HepG2 (cell line): ENCODE measurements at regions not wholly inside any gene's neighbourhood (a gene's known extent, or its start where the extent isn't known, plus 50 kb on each side); places are given as distances from the start of the nearest gene placed in this dataset.

Experiments used
- DMAP1 ChIP-seq: IDR thresholded peaks from 2 replicates; pipeline ENCODE4 v1.6.1; 2016
- FOXA1 ChIP-seq, 2 experiments: fragments of 450-650 bp in 1 of 2; sonication (generic) in 1 of 2; formaldehyde crosslinking in 1 of 2; IDR thresholded peaks; 2 replicates each; pipeline versions ENCODE4 v1.4.0 to v1.6.1; 2016 to 2020; ENCODE audit warnings: missing genetic modification reagents in 1 of 2
- KAT7 ChIP-seq: IDR thresholded peaks from 2 replicates; pipeline ENCODE4 v1.6.1; 2018; ENCODE audit warnings: borderline replicate concordance, missing compliant biosample characterization
- MAFF ChIP-seq: IDR thresholded peaks from 2 replicates; pipeline ENCODE4 v1.6.1; 2011; ENCODE audit warnings: low read depth, low read length, improper control_type of control experiment
- PLSCR1 ChIP-seq: sonication (generic); formaldehyde crosslinking; IDR thresholded peaks from 2 replicates; pipeline ENCODE4 v1.5.0; 2020; ENCODE audit warnings: missing genetic modification reagents, mild to moderate bottlenecking, borderline replicate concordance
- RBM22 ChIP-seq: fragments of 200-400 bp; formaldehyde crosslinking; optimal IDR thresholded peaks from 2 replicates; pipeline ENCODE3; 2017; ENCODE audit warnings: mild to moderate bottlenecking, low read length, moderate library complexity
- U2AF1 ChIP-seq: fragments of 200-400 bp; formaldehyde crosslinking; optimal IDR thresholded peaks from 2 replicates; pipeline ENCODE3; 2017; ENCODE audit warnings: mild to moderate bottlenecking, low read depth, low read length
- ZFP82 ChIP-seq: sonication (generic); formaldehyde crosslinking; IDR thresholded peaks from 2 replicates; pipeline ENCODE4 v1.5.1; 2020; ENCODE audit warnings: mild to moderate bottlenecking, missing genetic modification reagents, borderline replicate concordance
- ZMAT3 ChIP-seq: sonication (generic); formaldehyde crosslinking; conservative IDR thresholded peaks from 2 replicates; pipeline ENCODE4 v1.7.0; 2021; ENCODE audit warnings: missing genetic modification reagents
- ZNF234 ChIP-seq: sonication (generic); formaldehyde crosslinking; conservative IDR thresholded peaks from 2 replicates; pipeline ENCODE4 v1.5.1; 2020; ENCODE audit warnings: mild to moderate bottlenecking, missing genetic modification reagents
- ZNF33B ChIP-seq: sonication (generic); formaldehyde crosslinking; IDR thresholded peaks from 2 replicates; pipeline ENCODE4 v1.5.1; 2020; ENCODE audit warnings: mild to moderate bottlenecking, missing genetic modification reagents
- ZNF512 ChIP-seq: sonication (generic); formaldehyde crosslinking; IDR thresholded peaks from 2 replicates; pipeline ENCODE4 v1.4.0; 2020; ENCODE audit warnings: mild to moderate bottlenecking, missing genetic modification reagents
- ZSCAN29 ChIP-seq: sonication (generic); formaldehyde crosslinking; conservative IDR thresholded peaks from 2 replicates; pipeline ENCODE4 v1.4.0; 2020; ENCODE audit warnings: mild to moderate bottlenecking, missing genetic modification reagents
- ZSCAN31 ChIP-seq: sonication (generic); formaldehyde crosslinking; IDR thresholded peaks from 2 replicates; pipeline ENCODE4 v1.5.0; 2020; ENCODE audit warnings: low read depth, mild to moderate bottlenecking, missing genetic modification reagents
- TF ChIP-seq, protein P1 (sequence below): sonication (generic); formaldehyde crosslinking; IDR thresholded peaks from 2 replicates; pipeline ENCODE4 v1.4.0; 2020; ENCODE audit warnings: missing genetic modification reagents, borderline replicate concordance
- TF ChIP-seq, protein P2 (sequence below): sonication (generic); formaldehyde crosslinking; IDR thresholded peaks from 2 replicates; pipeline ENCODE4 v1.9.0; 2021; ENCODE audit warnings: mild to moderate bottlenecking, missing genetic modification reagents

- TF ChIP-seq, protein P1, sequence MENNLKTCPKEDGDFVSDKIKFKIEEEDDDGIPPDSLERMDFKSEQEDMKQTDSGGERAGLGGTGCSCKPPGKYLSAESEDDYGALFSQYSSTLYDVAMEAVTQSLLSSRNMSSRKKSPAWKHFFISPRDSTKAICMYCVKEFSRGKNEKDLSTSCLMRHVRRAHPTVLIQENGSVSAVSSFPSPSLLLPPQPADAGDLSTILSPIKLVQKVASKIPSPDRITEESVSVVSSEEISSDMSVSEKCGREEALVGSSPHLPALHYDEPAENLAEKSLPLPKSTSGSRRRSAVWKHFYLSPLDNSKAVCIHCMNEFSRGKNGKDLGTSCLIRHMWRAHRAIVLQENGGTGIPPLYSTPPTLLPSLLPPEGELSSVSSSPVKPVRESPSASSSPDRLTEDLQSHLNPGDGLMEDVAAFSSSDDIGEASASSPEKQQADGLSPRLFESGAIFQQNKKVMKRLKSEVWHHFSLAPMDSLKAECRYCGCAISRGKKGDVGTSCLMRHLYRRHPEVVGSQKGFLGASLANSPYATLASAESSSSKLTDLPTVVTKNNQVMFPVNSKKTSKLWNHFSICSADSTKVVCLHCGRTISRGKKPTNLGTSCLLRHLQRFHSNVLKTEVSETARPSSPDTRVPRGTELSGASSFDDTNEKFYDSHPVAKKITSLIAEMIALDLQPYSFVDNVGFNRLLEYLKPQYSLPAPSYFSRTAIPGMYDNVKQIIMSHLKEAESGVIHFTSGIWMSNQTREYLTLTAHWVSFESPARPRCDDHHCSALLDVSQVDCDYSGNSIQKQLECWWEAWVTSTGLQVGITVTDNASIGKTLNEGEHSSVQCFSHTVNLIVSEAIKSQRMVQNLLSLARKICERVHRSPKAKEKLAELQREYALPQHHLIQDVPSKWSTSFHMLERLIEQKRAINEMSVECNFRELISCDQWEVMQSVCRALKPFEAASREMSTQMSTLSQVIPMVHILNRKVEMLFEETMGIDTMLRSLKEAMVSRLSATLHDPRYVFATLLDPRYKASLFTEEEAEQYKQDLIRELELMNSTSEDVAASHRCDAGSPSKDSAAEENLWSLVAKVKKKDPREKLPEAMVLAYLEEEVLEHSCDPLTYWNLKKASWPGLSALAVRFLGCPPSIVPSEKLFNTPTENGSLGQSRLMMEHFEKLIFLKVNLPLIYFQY (CRISPR knock-in tag), result no peak
- TF ChIP-seq ZFP82 (CRISPR knock-in tag) (no peak), ZSCAN29 (CRISPR knock-in tag) (peak; percentile 91), DMAP1 (peak; percentile 66; the same call in 1 of the 2 replicates), KAT7 (CRISPR knock-in tag) (no peak), ZNF512 (no peak), PLSCR1 (CRISPR knock-in tag) (no peak), ZSCAN31 (CRISPR knock-in tag) (peak; percentile 86), ZNF33B (CRISPR knock-in tag) (no peak), U2AF1 (no peak), ZMAT3 (CRISPR knock-in tag) (0 out of 2 replicates have a peak, but pooled peaks have one; percentile 40), MAFF (no peak), FOXA1 (IDR thresholded peaks at IDR 0.05) (peak; percentile 86), FOXA1 (CRISPR knock-in tag; IDR thresholded peaks at IDR 0.05) (peak; percentile 98), ZNF234 (CRISPR knock-in tag) (no peak), RBM22 (no peak)
- TF ChIP-seq, protein P2, sequence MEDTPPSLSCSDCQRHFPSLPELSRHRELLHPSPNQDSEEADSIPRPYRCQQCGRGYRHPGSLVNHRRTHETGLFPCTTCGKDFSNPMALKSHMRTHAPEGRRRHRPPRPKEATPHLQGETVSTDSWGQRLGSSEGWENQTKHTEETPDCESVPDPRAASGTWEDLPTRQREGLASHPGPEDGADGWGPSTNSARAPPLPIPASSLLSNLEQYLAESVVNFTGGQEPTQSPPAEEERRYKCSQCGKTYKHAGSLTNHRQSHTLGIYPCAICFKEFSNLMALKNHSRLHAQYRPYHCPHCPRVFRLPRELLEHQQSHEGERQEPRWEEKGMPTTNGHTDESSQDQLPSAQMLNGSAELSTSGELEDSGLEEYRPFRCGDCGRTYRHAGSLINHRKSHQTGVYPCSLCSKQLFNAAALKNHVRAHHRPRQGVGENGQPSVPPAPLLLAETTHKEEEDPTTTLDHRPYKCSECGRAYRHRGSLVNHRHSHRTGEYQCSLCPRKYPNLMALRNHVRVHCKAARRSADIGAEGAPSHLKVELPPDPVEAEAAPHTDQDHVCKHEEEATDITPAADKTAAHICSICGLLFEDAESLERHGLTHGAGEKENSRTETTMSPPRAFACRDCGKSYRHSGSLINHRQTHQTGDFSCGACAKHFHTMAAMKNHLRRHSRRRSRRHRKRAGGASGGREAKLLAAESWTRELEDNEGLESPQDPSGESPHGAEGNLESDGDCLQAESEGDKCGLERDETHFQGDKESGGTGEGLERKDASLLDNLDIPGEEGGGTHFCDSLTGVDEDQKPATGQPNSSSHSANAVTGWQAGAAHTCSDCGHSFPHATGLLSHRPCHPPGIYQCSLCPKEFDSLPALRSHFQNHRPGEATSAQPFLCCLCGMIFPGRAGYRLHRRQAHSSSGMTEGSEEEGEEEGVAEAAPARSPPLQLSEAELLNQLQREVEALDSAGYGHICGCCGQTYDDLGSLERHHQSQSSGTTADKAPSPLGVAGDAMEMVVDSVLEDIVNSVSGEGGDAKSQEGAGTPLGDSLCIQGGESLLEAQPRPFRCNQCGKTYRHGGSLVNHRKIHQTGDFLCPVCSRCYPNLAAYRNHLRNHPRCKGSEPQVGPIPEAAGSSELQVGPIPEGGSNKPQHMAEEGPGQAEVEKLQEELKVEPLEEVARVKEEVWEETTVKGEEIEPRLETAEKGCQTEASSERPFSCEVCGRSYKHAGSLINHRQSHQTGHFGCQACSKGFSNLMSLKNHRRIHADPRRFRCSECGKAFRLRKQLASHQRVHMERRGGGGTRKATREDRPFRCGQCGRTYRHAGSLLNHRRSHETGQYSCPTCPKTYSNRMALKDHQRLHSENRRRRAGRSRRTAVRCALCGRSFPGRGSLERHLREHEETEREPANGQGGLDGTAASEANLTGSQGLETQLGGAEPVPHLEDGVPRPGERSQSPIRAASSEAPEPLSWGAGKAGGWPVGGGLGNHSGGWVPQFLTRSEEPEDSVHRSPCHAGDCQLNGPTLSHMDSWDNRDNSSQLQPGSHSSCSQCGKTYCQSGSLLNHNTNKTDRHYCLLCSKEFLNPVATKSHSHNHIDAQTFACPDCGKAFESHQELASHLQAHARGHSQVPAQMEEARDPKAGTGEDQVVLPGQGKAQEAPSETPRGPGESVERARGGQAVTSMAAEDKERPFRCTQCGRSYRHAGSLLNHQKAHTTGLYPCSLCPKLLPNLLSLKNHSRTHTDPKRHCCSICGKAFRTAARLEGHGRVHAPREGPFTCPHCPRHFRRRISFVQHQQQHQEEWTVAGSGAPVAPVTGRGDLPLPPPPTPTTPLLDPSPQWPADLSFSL (CRISPR knock-in tag), result peak; percentile 93
Observed at GRCh38 chr15:31157644-31158069, 56.1 kb upstream of the TRPM1 start (continued).
